ENCODE measurements at regions not wholly inside any gene's neighbourhood (a gene's known extent, or its start where the extent isn't known, plus 50 kb on each side); places are given as distances from the start of the nearest gene placed in this dataset.

GRCh38 chr11:95503047-95503446 is 272.0 kb upstream of the SESN3 start:
- TF ChIP-seq EP300 (IDR thresholded peaks at IDR 0.05), result no peak
- TF ChIP-seq, protein P1, sequence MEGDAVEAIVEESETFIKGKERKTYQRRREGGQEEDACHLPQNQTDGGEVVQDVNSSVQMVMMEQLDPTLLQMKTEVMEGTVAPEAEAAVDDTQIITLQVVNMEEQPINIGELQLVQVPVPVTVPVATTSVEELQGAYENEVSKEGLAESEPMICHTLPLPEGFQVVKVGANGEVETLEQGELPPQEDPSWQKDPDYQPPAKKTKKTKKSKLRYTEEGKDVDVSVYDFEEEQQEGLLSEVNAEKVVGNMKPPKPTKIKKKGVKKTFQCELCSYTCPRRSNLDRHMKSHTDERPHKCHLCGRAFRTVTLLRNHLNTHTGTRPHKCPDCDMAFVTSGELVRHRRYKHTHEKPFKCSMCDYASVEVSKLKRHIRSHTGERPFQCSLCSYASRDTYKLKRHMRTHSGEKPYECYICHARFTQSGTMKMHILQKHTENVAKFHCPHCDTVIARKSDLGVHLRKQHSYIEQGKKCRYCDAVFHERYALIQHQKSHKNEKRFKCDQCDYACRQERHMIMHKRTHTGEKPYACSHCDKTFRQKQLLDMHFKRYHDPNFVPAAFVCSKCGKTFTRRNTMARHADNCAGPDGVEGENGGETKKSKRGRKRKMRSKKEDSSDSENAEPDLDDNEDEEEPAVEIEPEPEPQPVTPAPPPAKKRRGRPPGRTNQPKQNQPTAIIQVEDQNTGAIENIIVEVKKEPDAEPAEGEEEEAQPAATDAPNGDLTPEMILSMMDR (IDR thresholded peaks at IDR 0.05), result no peak
- TF ChIP-seq POLR2A (IDR thresholded peaks at IDR 0.05), result no peak

Measured in ovary (tissue), 3 donors.